ENCODE measurements at regions not wholly inside any gene's neighbourhood (a gene's known extent, or its start where the extent isn't known, plus 50 kb on each side); places are given as distances from the start of the nearest gene placed in this dataset.

DNA sequence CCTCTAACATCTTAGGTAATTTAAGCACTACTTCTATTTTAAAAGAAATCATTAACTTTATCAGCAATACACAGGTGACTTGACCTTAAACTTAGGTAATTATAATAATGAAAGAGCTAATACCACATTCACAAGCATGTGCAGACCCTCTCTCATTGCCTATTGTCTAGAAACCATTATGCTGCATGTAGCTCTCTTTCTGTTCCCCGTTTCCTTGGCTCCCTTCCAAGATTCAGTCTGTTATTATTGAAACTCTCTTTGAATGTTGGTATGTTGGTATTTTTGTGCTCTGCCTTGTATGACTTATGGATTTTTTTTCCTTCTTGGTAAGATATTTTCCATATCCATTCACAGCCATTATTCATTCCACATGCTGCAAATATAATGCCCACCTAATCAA lies 201.2 kb downstream of the CDCA7 start:
- CTCF ChIA-PET = interaction anchor here (1.4 kb wide), 1 partner anchor 12 kb away, joined by 4 read pairs; no protein-coding TSS in a partner anchor
- H3K27ac Mint-ChIP-seq (ENCODE audit: unreplicated experiment) = no peak overlapping the region
- H3K36me3 Mint-ChIP-seq (ENCODE audit: insufficient read depth, unreplicated experiment) = no peaks in the 10 kb centered on the region
- no peaks in the 10 kb centered on the region for H3K27me3 Mint-ChIP-seq (ENCODE audit: unreplicated experiment)
- intact Hi-C loops (cut with micrococcal nuclease; ENCODE audit: unreplicated experiment) = no loop called here
- TF ChIP-seq, protein P1, sequence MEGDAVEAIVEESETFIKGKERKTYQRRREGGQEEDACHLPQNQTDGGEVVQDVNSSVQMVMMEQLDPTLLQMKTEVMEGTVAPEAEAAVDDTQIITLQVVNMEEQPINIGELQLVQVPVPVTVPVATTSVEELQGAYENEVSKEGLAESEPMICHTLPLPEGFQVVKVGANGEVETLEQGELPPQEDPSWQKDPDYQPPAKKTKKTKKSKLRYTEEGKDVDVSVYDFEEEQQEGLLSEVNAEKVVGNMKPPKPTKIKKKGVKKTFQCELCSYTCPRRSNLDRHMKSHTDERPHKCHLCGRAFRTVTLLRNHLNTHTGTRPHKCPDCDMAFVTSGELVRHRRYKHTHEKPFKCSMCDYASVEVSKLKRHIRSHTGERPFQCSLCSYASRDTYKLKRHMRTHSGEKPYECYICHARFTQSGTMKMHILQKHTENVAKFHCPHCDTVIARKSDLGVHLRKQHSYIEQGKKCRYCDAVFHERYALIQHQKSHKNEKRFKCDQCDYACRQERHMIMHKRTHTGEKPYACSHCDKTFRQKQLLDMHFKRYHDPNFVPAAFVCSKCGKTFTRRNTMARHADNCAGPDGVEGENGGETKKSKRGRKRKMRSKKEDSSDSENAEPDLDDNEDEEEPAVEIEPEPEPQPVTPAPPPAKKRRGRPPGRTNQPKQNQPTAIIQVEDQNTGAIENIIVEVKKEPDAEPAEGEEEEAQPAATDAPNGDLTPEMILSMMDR (IDR thresholded peaks at IDR 0.05; ENCODE audit: unreplicated experiment) = no peak
- H3K4me3 Mint-ChIP-seq (ENCODE audit: low read depth, unreplicated experiment) = peak overlapping the region; percentile 13
- no peak for DNase-seq
- H3K4me1 Mint-ChIP-seq (ENCODE audit: low read depth, unreplicated experiment) = peaks cover 46% of the 10 kb centered on the region
- peaks cover 4% of the 10 kb centered on the region for H3K9me3 Mint-ChIP-seq (ENCODE audit: low read depth, unreplicated experiment)
- BruUV-seq (replicated peaks) = no TSS peak

DNA sequence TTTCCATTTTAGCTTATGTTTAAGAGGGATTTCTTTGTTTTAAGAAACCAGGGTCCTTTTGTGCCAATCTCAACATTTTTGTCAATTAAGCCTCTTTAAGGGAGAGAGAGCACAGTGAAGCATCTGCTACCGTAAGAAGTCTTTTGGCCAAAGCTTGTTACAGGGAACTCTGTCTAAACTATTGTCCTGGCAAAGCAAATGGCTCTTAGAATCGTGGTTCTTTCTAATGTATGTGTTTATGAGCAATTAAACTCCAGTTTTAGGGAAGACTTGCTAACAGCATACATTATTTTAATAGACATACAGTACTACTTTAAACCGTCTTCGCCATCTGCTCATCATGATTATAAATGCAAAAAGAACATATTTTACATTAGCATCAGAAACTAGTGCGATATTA lies 202.1 kb downstream of the CDCA7 start:
- TF ChIP-seq, protein P1 (IDR thresholded peaks at IDR 0.05; ENCODE audit: unreplicated experiment) = no peak
- CTCF ChIA-PET = interaction anchor here (1.4 kb wide), 1 partner anchor 11 kb away, joined by 4 read pairs; no protein-coding TSS in a partner anchor
- BruUV-seq (replicated peaks) = no TSS peak
- no peak for DNase-seq
- Mint-ChIP-seq H3K4me3 (ENCODE audit: low read depth, unreplicated experiment) (peak overlapping the region; percentile 13), H3K4me1 (ENCODE audit: low read depth, unreplicated experiment) (peaks cover 44% of the 10 kb centered on the region), H3K27ac (ENCODE audit: unreplicated experiment) (no peak overlapping the region), H3K9me3 (ENCODE audit: low read depth, unreplicated experiment) (peaks cover 2% of the 10 kb centered on the region), H3K27me3 (ENCODE audit: unreplicated experiment) (no peaks in the 10 kb centered on the region), H3K36me3 (ENCODE audit: insufficient read depth, unreplicated experiment) (no peaks in the 10 kb centered on the region)
- intact Hi-C loops (cut with micrococcal nuclease; ENCODE audit: unreplicated experiment) = no loop called here

DNA sequence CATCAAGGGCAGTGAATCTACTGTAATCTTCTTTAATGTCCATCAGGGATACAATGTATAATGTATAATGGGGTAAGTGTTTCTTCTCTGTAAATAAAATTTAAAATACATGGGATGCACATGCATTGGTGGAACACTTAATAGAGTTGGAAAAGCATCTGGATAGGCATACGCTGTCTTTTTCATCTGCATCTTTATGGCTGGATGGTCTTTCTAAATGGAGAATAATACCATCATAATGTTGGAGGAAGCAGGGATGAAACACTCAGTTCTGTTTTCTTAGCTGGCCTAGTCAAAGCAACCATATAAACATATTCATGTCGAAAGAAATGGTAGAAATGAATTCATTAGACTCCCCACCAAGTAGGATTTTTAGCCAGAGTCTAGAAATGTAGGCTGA lies 202.8 kb downstream of the CDCA7 start:
- peaks cover 2% of the 10 kb centered on the region for H3K9me3 Mint-ChIP-seq (ENCODE audit: low read depth, unreplicated experiment)
- no peak overlapping the region for H3K27ac Mint-ChIP-seq (ENCODE audit: unreplicated experiment)
- TF ChIP-seq, protein P1 (IDR thresholded peaks at IDR 0.05; ENCODE audit: unreplicated experiment) = no peak
- H3K27me3 Mint-ChIP-seq (ENCODE audit: unreplicated experiment) = no peaks in the 10 kb centered on the region
- no peak overlapping the region for H3K4me3 Mint-ChIP-seq (ENCODE audit: low read depth, unreplicated experiment)
- intact Hi-C loops (cut with micrococcal nuclease; ENCODE audit: unreplicated experiment) = no loop called here
- no TSS peak for BruUV-seq (replicated peaks)
- CTCF ChIA-PET = no interaction called here
- H3K4me1 Mint-ChIP-seq (ENCODE audit: low read depth, unreplicated experiment) = peaks cover 38% of the 10 kb centered on the region
- no peaks in the 10 kb centered on the region for H3K36me3 Mint-ChIP-seq (ENCODE audit: insufficient read depth, unreplicated experiment)
- DNase-seq = no peak

DNA sequence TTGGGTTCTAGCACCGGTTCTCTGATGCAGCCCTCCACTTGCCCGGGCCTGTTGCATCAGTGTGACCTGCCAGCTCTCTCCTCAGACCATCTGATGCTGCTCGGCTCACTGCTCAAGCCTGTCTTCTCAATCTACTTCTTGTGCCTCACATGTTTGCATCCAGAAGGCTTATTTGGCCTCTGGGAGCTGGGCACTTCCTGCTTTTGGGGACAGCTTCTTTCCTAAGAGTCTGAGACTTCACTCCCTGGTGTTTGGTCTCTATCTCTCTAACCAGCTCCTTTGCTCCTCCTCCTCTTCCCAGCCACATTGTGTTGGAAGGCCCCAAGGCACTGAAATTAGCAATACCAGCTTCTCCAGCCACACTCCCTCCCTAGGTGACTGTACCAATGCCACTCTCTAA lies 212.8 kb downstream of the CDCA7 start:
- intact Hi-C loops (cut with micrococcal nuclease; ENCODE audit: unreplicated experiment) = loop anchor here (5.0 kb wide), 1 partner anchor 95 kb away; no protein-coding TSS in a partner anchor
- no peak for DNase-seq
- Mint-ChIP-seq H3K9me3 (ENCODE audit: low read depth, unreplicated experiment) (peaks cover 5% of the 10 kb centered on the region), H3K36me3 (ENCODE audit: insufficient read depth, unreplicated experiment) (peaks cover 6% of the 10 kb centered on the region), H3K27me3 (ENCODE audit: unreplicated experiment) (no peaks in the 10 kb centered on the region), H3K4me3 (ENCODE audit: low read depth, unreplicated experiment) (no peak overlapping the region), H3K27ac (ENCODE audit: unreplicated experiment) (no peak overlapping the region), H3K4me1 (ENCODE audit: low read depth, unreplicated experiment) (peaks cover 27% of the 10 kb centered on the region)
- no TSS peak for BruUV-seq (replicated peaks)
- CTCF ChIA-PET = interaction anchor here (1.0 to 2.1 kb wide), 5 partner anchors 12 to 165 kb away, joined by 3 to 24 read pairs (median 6); no protein-coding TSS in a partner anchor
- TF ChIP-seq, protein P1 (IDR thresholded peaks at IDR 0.05; ENCODE audit: unreplicated experiment) = no peak
